Mucosa of stomach (tissue), 1 donor: ENCODE measurements at regions not wholly inside any gene's neighbourhood (a gene's known extent, or its start where the extent isn't known, plus 50 kb on each side); places are given as distances from the start of the nearest gene placed in this dataset.
"Not testable (repeated sequence)": the region's sequence is repeated elsewhere in the genome, so short reads cannot be mapped to it uniquely, and the experiment has no call there.

ENCODE experiments used
- H3K27me3 ChIP-seq: one replicate; pipeline ENCODE4 v1.7.0; 2013; ENCODE audit warnings: mild to moderate bottlenecking, low read length; ENCODE audit not compliant: control insufficient read depth, insufficient read depth
- H3K36me3 ChIP-seq: one replicate; pipeline ENCODE4 v1.7.0; 2013; ENCODE audit warnings: low read length; ENCODE audit not compliant: control insufficient read depth, insufficient read depth
- H3K4me1 ChIP-seq: one replicate; pipeline ENCODE4 v1.7.0; 2013; ENCODE audit warnings: mild to moderate bottlenecking, low read length; ENCODE audit not compliant: control insufficient read depth, insufficient read depth
- H3K4me3 ChIP-seq: one replicate; pipeline ENCODE4 v1.7.0; 2013; ENCODE audit warnings: low read length
- H3K9ac ChIP-seq: one replicate; pipeline ENCODE4 v1.7.0; 2013; ENCODE audit warnings: mild to moderate bottlenecking, low read length, moderate library complexity
- H3K9me3 ChIP-seq: one replicate; pipeline ENCODE4 v1.7.0; 2013; ENCODE audit warnings: mild to moderate bottlenecking, low read length, moderate library complexity; ENCODE audit not compliant: control insufficient read depth
- donor health status: Pancreatic carcinoma.

DNA sequence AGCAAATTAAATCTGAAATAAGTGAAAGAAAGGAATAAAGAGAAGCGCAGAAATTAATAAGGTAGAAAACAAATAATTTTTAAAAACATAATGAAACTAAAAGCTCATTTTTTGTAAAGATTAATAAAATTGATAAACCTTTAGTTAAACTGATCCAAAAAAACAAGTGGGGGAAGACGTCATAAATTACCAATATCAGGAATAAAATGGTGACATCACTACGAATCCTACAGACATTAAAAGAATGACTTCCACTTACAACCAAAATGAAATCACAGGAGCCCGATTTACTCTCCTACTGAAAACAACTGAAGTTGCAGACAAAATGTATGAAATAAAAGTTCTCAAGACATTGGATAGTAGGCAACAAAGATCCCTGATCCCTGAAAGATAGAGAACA is 68.1 kb upstream of the IFFO2 start:
- no peak overlapping the region for H3K4me3 ChIP-seq
- no peaks in the 10 kb centered on the region for H3K36me3 ChIP-seq
- peaks cover 6% of the 10 kb centered on the region for H3K27me3 ChIP-seq

DNA sequence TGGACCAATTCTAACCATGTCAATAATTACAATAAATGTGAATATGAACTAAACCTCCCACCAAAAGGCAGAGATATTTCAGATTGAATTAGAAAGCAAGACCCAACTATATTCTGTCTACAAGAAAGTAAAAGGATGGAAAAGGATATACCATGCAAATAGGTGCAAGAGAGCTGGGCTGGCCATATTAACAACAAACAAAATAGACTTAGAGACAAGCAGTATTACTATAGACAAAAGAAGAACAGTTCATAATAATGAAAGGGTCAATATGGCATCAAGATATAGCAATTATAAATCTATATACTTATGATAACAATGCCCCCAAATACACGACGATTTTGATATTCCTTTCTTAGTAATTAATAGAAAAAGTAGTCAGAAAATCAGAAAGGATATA is 67.3 kb upstream of the IFFO2 start:
- H3K9ac ChIP-seq: no peak overlapping the region
- no peaks in the 10 kb centered on the region for H3K9me3 ChIP-seq

More for the DNA sequence above, 68.1 kb upstream of the IFFO2 start:
- no peak overlapping the region for H3K9ac ChIP-seq
- no peaks in the 10 kb centered on the region for H3K9me3 ChIP-seq
- H3K4me1 ChIP-seq: peaks cover 5% of the 10 kb centered on the region

DNA sequence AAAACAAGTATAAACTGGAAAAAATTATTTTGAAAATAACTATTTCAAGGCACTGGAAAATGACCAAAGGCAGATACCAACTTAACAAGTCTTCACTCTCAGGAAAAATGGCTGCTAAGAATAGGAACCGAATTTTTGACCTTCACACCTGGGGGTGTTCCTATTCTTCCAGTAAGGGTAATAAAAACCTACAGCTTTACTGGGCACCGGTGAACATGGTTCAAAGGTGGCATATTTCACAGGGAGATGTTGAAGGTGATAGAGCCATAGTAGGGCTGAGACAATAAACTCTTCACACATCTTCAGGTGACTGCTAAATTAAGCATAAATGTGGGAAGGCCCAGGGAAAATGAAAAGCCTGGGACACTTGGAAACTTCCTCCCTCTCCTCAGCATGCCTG is 65.4 kb upstream of the IFFO2 start:
- Histone ChIP-seq H3K36me3 (no peaks in the 10 kb centered on the region), H3K4me1 (no peaks in the 10 kb centered on the region), H3K9ac (no peak overlapping the region), H3K4me3 (no peak overlapping the region), H3K9me3 (no peaks in the 10 kb centered on the region), H3K27me3 (no peaks in the 10 kb centered on the region)

More for the DNA sequence above, 67.3 kb upstream of the IFFO2 start:
- H3K27me3 ChIP-seq: peaks cover 3% of the 10 kb centered on the region
- H3K4me1 ChIP-seq: peaks cover 5% of the 10 kb centered on the region
- H3K36me3 ChIP-seq: no peaks in the 10 kb centered on the region
- H3K4me3 ChIP-seq: no peak overlapping the region

DNA sequence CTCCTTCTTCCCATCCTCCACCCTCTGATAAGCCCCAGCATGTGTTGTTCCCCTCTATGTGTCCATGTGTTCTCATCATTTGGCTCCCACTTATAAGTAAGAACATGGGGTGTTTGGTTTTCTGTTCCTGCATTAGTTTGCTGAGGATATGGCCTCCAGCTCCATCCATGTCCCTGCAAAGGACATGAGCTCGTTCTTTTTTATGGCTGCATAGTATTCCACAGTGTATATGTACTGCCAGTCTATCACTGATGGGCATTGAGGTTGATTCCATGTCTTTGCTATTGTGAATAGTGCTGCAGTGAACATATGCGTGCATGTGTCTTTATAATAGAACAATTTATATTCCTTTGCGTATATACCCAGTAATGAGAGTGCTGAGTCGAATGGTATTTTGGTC is 62.8 kb upstream of the IFFO2 start:
- H3K9me3 ChIP-seq, H3K9ac ChIP-seq, H3K36me3 ChIP-seq, H3K4me1 ChIP-seq, H3K4me3 ChIP-seq, H3K27me3 ChIP-seq: not testable (repeated sequence)

DNA sequence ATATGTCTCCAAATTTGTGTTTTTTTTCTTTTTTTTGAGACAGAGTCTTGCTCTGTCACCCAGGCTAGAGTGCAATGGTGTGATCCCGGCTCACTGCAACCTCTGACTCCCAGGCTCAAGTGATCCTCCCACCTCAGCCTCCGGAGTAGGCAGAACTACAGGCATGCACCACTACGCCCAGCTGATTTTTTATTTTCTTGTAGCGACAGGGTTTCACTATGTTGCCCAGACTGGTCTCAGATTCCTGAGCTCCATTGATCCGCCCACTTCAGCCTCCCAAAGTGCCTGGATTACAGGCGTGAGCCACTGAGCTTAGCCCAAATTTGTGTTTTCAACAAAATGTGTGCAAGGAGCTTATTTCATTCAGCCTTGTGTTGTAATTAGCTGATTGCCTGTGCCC is 59.0 kb upstream of the IFFO2 start:
- no peaks in the 10 kb centered on the region for H3K9me3 ChIP-seq
- peaks cover 39% of the 10 kb centered on the region for H3K4me1 ChIP-seq

DNA sequence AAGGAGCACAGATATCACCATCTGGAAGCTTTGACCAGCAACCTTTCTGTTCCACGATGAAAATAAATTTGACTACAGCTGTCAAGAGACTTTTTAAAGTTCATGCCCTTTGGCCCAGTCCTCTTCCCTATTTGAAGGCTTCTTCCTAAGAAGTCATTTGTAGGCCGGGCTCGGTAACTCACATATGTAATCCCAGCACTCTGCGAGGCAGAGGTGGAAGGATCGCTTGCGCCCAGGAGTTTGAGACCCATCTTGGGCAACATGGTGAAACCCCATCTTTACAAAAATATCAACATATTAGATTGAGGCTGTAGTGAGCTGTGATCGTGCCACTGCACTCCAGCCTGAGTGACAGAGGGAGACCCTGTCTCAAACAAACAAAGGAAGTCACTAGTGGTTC is 58.3 kb upstream of the IFFO2 start:
- Histone ChIP-seq H3K9me3 (no peaks in the 10 kb centered on the region), H3K9ac (no peak overlapping the region), H3K4me3 (no peak overlapping the region), H3K4me1 (peaks cover 46% of the 10 kb centered on the region), H3K27me3 (no peaks in the 10 kb centered on the region), H3K36me3 (no peaks in the 10 kb centered on the region)

More for the DNA sequence above, 59.0 kb upstream of the IFFO2 start:
- H3K36me3 ChIP-seq: no peaks in the 10 kb centered on the region
- H3K4me3 ChIP-seq: no peak overlapping the region
- no peak overlapping the region for H3K9ac ChIP-seq
- H3K27me3 ChIP-seq: no peaks in the 10 kb centered on the region

DNA sequence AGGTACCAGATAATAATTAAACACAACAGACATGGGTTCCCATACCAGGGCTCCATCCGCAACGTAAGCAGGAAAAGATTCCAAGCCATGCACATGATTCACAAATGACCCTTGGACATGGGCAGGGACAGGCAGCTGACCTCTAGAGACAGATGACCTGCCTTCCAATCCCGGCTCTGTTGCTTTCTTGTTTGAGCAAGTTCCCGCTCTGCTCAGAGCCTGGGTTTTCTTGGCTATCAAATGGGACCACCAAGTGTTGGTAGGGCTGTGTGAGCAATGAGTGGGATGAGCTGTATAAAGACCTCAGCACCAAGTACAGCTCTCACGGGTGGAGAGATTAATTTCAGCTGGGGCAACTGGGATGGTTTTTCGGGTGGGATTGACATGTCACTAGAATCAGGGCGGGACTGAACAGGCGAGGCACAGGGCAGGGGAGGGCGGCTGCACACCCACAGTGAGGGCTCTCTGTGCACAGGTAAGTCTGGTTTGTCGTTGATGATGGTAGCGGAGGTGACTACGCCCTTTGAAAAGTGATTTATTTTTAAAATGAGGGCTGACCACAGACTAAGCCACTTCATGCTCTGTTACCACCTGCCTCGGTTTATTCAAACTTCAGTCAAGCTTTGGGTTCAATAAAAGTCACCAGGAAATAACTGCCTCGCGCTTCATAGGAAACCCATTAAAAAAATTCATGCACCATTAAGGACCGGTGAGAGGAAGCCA is 57.5 kb upstream of the IFFO2 start:
- H3K9ac ChIP-seq: no peak overlapping the region
- no peaks in the 10 kb centered on the region for H3K36me3 ChIP-seq
- H3K4me1 ChIP-seq: peaks cover 51% of the 10 kb centered on the region

DNA sequence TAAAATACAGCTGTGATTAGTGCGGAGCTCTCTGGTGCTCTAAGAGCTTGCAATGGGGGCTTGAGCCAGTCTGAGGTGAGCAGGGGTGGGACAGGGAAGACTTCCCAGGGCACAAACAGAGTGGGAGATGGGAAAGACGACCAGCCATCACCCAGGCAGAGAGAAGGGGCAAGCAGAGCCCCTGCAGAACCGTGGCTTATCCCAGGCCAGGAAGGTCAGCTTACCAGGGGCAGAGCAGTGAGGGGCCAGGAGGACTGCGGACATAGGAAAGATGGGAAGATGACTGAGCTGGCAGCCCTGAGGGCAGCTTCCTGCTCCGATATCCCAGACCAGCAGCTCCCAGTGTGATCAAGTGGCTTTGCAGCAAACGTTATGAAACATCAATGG is 55.4 kb upstream of the IFFO2 start:
- H3K4me3 ChIP-seq: no peak overlapping the region
- no peaks in the 10 kb centered on the region for H3K36me3 ChIP-seq
- H3K9me3 ChIP-seq: no peaks in the 10 kb centered on the region
- H3K9ac ChIP-seq: no peak overlapping the region
- H3K4me1 ChIP-seq: peaks cover 67% of the 10 kb centered on the region
- no peaks in the 10 kb centered on the region for H3K27me3 ChIP-seq

More for the DNA sequence above, 57.5 kb upstream of the IFFO2 start:
- H3K9me3 ChIP-seq: no peaks in the 10 kb centered on the region
- no peaks in the 10 kb centered on the region for H3K27me3 ChIP-seq
- no peak overlapping the region for H3K4me3 ChIP-seq

DNA sequence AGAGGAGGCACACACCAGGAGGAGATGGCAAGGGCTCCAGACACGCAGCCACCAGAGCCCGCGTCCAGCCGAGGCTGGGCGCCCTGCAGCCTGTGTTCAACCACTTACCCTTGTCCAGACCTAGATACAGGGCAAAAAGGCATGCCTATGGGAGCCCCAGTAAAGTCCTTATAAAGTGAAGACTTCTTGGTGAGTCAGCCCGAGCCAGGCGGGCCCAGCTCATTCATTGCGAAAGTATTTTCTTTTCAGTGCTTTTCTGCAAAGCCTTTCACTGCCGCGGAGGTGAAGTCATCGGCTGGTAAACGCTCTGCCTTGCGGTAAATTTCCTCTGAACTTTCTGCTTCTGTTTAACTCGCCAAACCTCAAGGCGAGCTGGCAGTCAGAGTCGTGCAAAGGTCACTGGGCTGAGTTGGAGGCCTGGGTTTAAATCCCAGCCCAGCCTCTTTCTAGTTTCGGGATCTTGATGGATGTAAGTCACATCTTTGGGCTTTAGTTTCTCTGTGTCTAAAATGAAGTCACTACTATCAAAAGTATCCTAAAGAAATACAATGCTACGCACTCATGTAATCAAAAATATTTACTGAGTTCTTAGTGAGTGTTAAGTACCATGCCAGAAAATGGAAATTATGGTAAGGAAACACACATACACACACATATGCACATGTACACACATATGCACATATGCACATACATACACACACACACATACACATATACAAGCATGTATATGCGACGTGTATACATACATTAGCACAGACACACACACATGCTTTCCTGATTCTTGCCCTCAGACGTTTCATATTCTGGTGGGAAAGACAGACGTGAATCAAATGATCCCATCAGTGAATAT is 54.7 kb upstream of the IFFO2 start:
- H3K36me3 ChIP-seq: no peaks in the 10 kb centered on the region
- no peaks in the 10 kb centered on the region for H3K9me3 ChIP-seq
- no peaks in the 10 kb centered on the region for H3K27me3 ChIP-seq
- H3K4me3 ChIP-seq: peak overlapping the region; percentile 29
- peaks cover 71% of the 10 kb centered on the region for H3K4me1 ChIP-seq
- peak overlapping the region; percentile 63 for H3K9ac ChIP-seq

DNA sequence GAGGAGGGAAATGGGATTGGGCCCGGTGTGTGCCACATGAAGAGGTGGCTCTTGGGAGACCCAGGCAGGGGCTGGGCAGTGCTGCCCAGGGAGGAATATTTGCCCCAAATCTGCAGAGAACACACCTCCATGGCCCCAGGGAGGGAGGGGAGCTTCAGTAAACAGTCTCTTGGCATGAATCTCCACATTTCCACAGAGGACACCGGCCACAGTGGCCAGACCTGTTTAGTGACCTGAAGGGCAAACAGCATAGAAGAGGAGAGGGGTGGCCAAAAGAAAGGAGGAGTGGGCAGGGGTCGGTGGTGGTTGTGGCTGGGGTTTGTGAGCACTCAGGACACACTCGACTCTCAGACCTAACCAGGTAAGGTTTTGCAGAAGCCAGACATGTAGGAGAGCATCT is 54.0 kb upstream of the IFFO2 start:
- Histone ChIP-seq H3K27me3 (no peaks in the 10 kb centered on the region), H3K9me3 (no peaks in the 10 kb centered on the region), H3K4me1 (peaks cover 78% of the 10 kb centered on the region), H3K36me3 (no peaks in the 10 kb centered on the region), H3K9ac (peak overlapping the region; percentile 63), H3K4me3 (peak overlapping the region; percentile 29)

DNA sequence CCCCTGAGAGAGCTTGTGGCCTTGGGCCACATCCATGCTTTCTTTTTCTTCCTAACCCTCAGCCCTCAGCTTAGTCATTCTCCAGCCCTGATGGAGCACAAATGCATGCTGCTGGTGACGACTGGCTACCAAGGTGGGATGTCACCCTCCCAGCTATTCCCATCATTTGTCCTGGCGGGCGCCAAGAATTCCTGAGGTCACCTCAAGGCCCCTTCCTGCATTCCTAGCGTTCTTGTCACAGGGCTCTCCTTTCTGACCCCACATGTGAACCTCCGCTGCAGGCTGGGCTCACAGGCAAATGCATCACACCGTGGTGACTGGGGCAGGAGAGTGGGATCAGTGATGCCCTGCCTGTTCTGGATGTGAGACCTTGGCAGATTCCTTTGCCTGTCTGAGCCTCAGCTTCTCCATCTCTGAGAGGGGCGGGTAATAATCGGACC is 53.4 kb upstream of the IFFO2 start:
- Histone ChIP-seq H3K4me3 (no peak overlapping the region), H3K9me3 (no peaks in the 10 kb centered on the region), H3K9ac (no peak overlapping the region), H3K36me3 (no peaks in the 10 kb centered on the region), H3K27me3 (no peaks in the 10 kb centered on the region), H3K4me1 (peaks cover 80% of the 10 kb centered on the region)

DNA sequence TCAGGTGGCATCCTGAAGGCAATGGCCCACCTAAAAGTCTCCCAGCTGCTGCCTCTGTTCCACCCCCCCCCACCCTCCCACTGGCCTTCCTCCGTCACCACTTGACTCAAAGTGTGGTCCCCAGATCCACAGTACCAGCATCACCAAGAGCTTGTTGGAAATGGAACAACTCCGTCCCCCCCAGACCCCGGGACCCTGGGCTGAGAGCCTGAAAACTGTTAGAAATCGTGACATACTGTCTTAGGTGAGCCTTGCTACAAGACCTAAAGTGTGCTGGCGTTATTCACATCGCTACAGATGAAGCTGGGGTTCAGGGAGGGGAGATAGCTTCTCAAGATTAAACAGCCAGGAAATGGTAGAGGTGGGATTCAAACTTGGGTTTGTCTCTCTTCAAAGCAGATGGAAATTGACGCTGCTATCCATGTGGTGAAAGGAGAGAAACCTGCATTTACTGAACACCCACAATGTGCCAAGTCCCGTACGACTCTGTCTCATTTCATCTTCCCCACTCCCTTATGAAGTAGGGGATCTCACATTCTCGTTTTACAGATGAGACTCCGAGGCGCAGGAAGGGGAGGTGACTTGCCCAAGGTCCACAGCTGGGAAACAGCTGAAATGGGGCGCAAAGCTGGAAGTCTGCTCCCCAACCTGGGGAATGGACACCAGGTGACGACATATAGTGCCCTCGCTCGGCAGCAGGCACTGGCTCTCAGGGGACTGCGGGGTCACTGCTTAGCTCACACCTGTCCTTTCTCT is 52.8 kb upstream of the IFFO2 start:
- peaks cover 78% of the 10 kb centered on the region for H3K4me1 ChIP-seq
- no peaks in the 10 kb centered on the region for H3K27me3 ChIP-seq
- no peak overlapping the region for H3K4me3 ChIP-seq
- H3K36me3 ChIP-seq: no peaks in the 10 kb centered on the region
- no peak overlapping the region for H3K9ac ChIP-seq
- no peaks in the 10 kb centered on the region for H3K9me3 ChIP-seq
